Astrocyte (in vitro differentiated cells and primary cell): ENCODE measurements at regions not wholly inside any gene's neighbourhood (a gene's known extent, or its start where the extent isn't known, plus 50 kb on each side); places are given as distances from the start of the nearest gene placed in this dataset.

Experiments
- DNase-seq: peaks from one replicate; pipeline ENCODE4 v3.0.0-alpha.2; 2010; ENCODE audit warnings: low read depth
- FAIRE-seq: peaks from 2 replicates; lab custom pipeline; 2011; peaks lifted over from hg19 to GRCh38; lab: Jason Lieb, UNC
- H2AFZ ChIP-seq: 2 replicates; pipeline ENCODE4 v1.6.0; 2012; ENCODE audit warnings: low read depth, low read length, inconsistent platforms
- H3K27ac ChIP-seq: 2 replicates; pipeline ENCODE4 v1.5.1; 2011; ENCODE audit warnings: low read depth, low read length, inconsistent platforms
- H3K27me3 ChIP-seq: 2 replicates; pipeline ENCODE4 v1.6.0; 2011; ENCODE audit warnings: low read length, inconsistent platforms; ENCODE audit not compliant: insufficient read depth
- H3K36me3 ChIP-seq: 2 replicates; pipeline ENCODE4 v1.5.1; 2011; ENCODE audit warnings: low read length, inconsistent platforms; ENCODE audit not compliant: insufficient read depth
- H3K4me1 ChIP-seq: 2 replicates; pipeline ENCODE4 v1.5.1; 2011; ENCODE audit warnings: low read length, inconsistent platforms; ENCODE audit not compliant: insufficient read depth
- H3K4me2 ChIP-seq: 2 replicates; pipeline ENCODE4 v1.6.0; 2012; ENCODE audit warnings: low read length, inconsistent platforms
- H3K4me3 ChIP-seq: 2 replicates; pipeline ENCODE4 v1.5.1; 2011; ENCODE audit warnings: low read depth, mild to moderate bottlenecking, low read length, inconsistent platforms; ENCODE audit not compliant: insufficient read depth
- H3K79me2 ChIP-seq: 2 replicates; pipeline ENCODE4 v1.6.0; 2012; ENCODE audit warnings: mild to moderate bottlenecking, low read length, inconsistent platforms; ENCODE audit not compliant: insufficient read depth
- H3K9ac ChIP-seq: 2 replicates; pipeline ENCODE4 v1.6.0; 2012; ENCODE audit warnings: mild to moderate bottlenecking, low read length, inconsistent platforms
- H3K9me3 ChIP-seq: 2 replicates; pipeline ENCODE4 v1.5.1; 2012; ENCODE audit warnings: low read depth, mild to moderate bottlenecking, low read length, inconsistent platforms; ENCODE audit not compliant: insufficient read depth
- H4K20me1 ChIP-seq: 2 replicates; pipeline ENCODE4 v1.6.0; 2012; ENCODE audit warnings: low read length, inconsistent platforms; ENCODE audit not compliant: insufficient read depth
- H3K27ac Mint-ChIP-seq: one replicate; pipeline ENCODE4 v1.8.0; 2021; ENCODE audit warnings: mild to moderate bottlenecking, mixed read lengths; ENCODE audit not compliant: unreplicated experiment
- H3K27me3 Mint-ChIP-seq: one replicate; pipeline ENCODE4 v1.8.0; 2021; ENCODE audit warnings: low read depth, mixed read lengths; ENCODE audit not compliant: unreplicated experiment
- H3K36me3 Mint-ChIP-seq: one replicate; pipeline ENCODE4 v1.8.0; 2021; ENCODE audit warnings: low read depth, mixed read lengths; ENCODE audit not compliant: unreplicated experiment
- H3K4me1 Mint-ChIP-seq: one replicate; pipeline ENCODE4 v1.8.0; 2021; ENCODE audit warnings: low read depth, mixed read lengths; ENCODE audit not compliant: unreplicated experiment
- H3K4me3 Mint-ChIP-seq: one replicate; pipeline ENCODE4 v1.8.0; 2021; ENCODE audit warnings: mild to moderate bottlenecking, moderate library complexity, mixed read lengths; ENCODE audit not compliant: unreplicated experiment
- H3K9me3 Mint-ChIP-seq: one replicate; pipeline ENCODE4 v1.8.0; 2021; ENCODE audit warnings: mild to moderate bottlenecking, mixed read lengths; ENCODE audit not compliant: unreplicated experiment
- EZH2 ChIP-seq: IDR thresholded peaks from 2 replicates; pipeline ENCODE4 v1.6.1; 2012; ENCODE audit warnings: mild to moderate bottlenecking, low read length, inconsistent platforms; ENCODE audit not compliant: insufficient read depth
- TF ChIP-seq, protein P1 (sequence below): IDR thresholded peaks from 2 replicates; pipeline ENCODE4 v1.5.1; 2011; ENCODE audit warnings: low read depth, mild to moderate bottlenecking, inconsistent platforms, low read length, moderate library complexity; ENCODE audit not compliant: insufficient read depth

DNA sequence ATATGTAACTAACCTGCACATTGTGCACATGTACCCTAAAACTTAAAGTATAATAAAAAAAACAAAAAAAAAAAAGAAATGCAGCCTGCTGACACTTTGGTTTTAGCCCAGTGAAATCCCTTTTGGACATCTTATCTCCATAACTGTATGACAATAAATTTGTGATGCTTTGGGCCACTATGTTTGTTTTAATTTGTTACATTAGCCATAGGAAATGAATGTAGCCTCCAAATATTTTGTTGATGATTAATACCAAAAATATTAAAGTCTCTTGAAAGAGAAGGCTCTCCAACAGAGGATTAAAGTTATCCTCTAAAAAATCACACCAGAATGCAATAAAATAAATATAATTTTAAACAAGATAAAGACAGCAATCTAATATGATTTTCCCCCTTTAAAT, 852.7 kb upstream of the SLIT2 start:
- H3K4me3 ChIP-seq: no peak overlapping the region
- Mint-ChIP-seq H3K27me3 (no peaks in the 10 kb centered on the region), H3K4me1 (no peaks in the 10 kb centered on the region), H3K4me3 (no peak overlapping the region), H3K27ac (no peak overlapping the region), H3K36me3 (no peaks in the 10 kb centered on the region), H3K9me3 (peaks cover 5% of the 10 kb centered on the region)
- peak; percentile 23 for DNase-seq
- no peak overlapping the region for H3K4me2 ChIP-seq
- H3K36me3 ChIP-seq: no peaks in the 10 kb centered on the region
- no peak overlapping the region for H2AFZ ChIP-seq
- no peak for FAIRE-seq
- H4K20me1 ChIP-seq: no peaks in the 10 kb centered on the region
- TF ChIP-seq EZH2: no peak
- TF ChIP-seq, protein P1, sequence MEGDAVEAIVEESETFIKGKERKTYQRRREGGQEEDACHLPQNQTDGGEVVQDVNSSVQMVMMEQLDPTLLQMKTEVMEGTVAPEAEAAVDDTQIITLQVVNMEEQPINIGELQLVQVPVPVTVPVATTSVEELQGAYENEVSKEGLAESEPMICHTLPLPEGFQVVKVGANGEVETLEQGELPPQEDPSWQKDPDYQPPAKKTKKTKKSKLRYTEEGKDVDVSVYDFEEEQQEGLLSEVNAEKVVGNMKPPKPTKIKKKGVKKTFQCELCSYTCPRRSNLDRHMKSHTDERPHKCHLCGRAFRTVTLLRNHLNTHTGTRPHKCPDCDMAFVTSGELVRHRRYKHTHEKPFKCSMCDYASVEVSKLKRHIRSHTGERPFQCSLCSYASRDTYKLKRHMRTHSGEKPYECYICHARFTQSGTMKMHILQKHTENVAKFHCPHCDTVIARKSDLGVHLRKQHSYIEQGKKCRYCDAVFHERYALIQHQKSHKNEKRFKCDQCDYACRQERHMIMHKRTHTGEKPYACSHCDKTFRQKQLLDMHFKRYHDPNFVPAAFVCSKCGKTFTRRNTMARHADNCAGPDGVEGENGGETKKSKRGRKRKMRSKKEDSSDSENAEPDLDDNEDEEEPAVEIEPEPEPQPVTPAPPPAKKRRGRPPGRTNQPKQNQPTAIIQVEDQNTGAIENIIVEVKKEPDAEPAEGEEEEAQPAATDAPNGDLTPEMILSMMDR: no peak
- H3K27me3 ChIP-seq: no peaks in the 10 kb centered on the region
- no peak overlapping the region for H3K27ac ChIP-seq
- no peaks in the 10 kb centered on the region for H3K79me2 ChIP-seq
- no peaks in the 10 kb centered on the region for H3K9me3 ChIP-seq
- H3K4me1 ChIP-seq: no peaks in the 10 kb centered on the region
- no peak overlapping the region for H3K9ac ChIP-seq

DNA sequence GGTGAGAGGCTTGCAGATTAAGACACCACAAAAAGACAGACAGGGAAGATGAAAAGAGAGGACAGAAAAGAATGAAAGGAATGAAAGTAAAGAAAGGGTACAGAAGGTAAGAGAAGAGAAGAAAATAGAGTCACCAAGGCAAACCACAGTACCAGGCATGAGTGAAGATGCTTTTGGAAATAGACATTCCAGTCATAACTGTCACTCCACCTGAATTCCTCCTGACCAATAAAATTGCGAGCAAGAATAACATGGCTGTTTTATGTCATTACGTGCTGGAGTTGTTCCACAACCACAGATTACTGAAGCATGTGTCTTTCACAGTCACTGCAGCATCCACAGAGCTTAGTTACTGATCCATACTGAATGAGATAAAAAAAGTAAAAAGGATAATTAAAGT, 864.9 kb upstream of the SLIT2 start:
- H3K27me3 Mint-ChIP-seq: no peaks in the 10 kb centered on the region
- Histone ChIP-seq H3K9me3 (no peaks in the 10 kb centered on the region), H3K9ac (no peak overlapping the region), H3K4me2 (no peak overlapping the region), H3K27ac (no peak overlapping the region), H2AFZ (peak overlapping the region; percentile 37), H3K36me3 (no peaks in the 10 kb centered on the region), H4K20me1 (no peaks in the 10 kb centered on the region), H3K27me3 (no peaks in the 10 kb centered on the region), H3K4me1 (no peaks in the 10 kb centered on the region), H3K4me3 (no peak overlapping the region), H3K79me2 (no peaks in the 10 kb centered on the region)
- H3K9me3 Mint-ChIP-seq: no peaks in the 10 kb centered on the region
- H3K4me1 Mint-ChIP-seq: peaks cover 6% of the 10 kb centered on the region
- H3K36me3 Mint-ChIP-seq: no peaks in the 10 kb centered on the region
- TF ChIP-seq EZH2: no peak
- TF ChIP-seq, protein P1: no peak
- DNase-seq: peak; percentile 44
- no peak overlapping the region for H3K4me3 Mint-ChIP-seq
- peak overlapping the region; percentile 30 for H3K27ac Mint-ChIP-seq
- no peak for FAIRE-seq

DNA sequence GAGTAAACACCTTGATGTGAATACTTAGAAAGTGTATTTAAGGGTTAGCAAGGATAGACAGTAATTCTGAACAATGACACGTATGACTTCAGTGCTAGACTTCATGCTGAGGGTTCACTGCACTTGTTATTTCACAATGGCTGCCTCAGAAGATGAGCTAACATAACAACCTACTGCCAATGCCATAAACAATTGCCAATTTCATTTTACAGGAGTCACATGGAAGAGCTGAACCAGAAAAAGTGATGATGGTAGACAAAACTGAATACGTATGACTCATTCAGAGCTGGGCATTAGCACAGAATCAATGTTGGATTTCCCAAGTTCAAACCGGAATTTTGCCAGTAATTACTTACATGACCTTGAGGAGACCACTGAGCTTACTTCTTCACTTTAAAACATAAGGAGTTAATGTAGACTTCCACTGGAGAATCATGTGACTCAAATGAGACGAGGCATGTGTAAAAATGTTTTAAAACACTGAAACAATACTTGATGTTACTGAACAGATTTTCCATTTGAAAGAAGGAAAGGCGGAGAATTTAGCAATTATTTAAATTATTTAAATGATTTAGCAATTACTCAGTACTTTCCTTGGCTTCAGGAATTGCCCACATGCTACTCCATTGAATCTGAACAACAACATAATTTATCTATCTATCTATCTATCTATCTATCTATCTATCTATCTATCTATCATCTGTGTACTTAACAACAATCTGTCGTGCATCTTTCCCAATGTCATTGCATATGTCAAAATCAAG, 868.5 kb upstream of the SLIT2 start:
- no peak overlapping the region for H3K4me2 ChIP-seq
- no peaks in the 10 kb centered on the region for H3K9me3 ChIP-seq
- no peaks in the 10 kb centered on the region for H3K36me3 ChIP-seq
- Mint-ChIP-seq H3K27me3 (no peaks in the 10 kb centered on the region), H3K4me3 (no peak overlapping the region), H3K9me3 (no peaks in the 10 kb centered on the region), H3K27ac (no peak overlapping the region), H3K4me1 (peaks cover 9% of the 10 kb centered on the region), H3K36me3 (no peaks in the 10 kb centered on the region)
- FAIRE-seq: no peak
- H3K79me2 ChIP-seq: no peaks in the 10 kb centered on the region
- H3K27me3 ChIP-seq: no peaks in the 10 kb centered on the region
- no peaks in the 10 kb centered on the region for H4K20me1 ChIP-seq
- no peak overlapping the region for H2AFZ ChIP-seq
- DNase-seq: peak; percentile 31
- no peak overlapping the region for H3K4me3 ChIP-seq
- H3K9ac ChIP-seq: no peak overlapping the region
- TF ChIP-seq EZH2: no peak
- TF ChIP-seq, protein P1: no peak
- no peak overlapping the region for H3K27ac ChIP-seq
- H3K4me1 ChIP-seq: peaks cover 6% of the 10 kb centered on the region
